ENCODE measurements at regions not wholly inside any gene's neighbourhood (a gene's known extent, or its start where the extent isn't known, plus 50 kb on each side); places are given as distances from the start of the nearest gene placed in this dataset.

GRCh38 chr11:76721755-76722677 is 51.5 kb upstream of the LRRC32 start:
- in situ Hi-C loops (cut with HindIII; ENCODE audit: low pct_ligation_motif_present, low pct_unique_long_range_greater_than_20kb, low sequenced_read_pairs): no loop called here
- peak; percentile 69 for DNase-seq

GRCh38 chr11:76723142-76723541 is 52.6 kb upstream of the LRRC32 start:
- DNase-seq: no peak
- in situ Hi-C loops (cut with HindIII; ENCODE audit: low pct_ligation_motif_present, low pct_unique_long_range_greater_than_20kb, low sequenced_read_pairs): no loop called here

- no peak for DNase-seq
- in situ Hi-C loops (cut with HindIII; ENCODE audit: low pct_ligation_motif_present, low pct_unique_long_range_greater_than_20kb, low sequenced_read_pairs): no loop called here
Measured at GRCh38 chr11:76723548-76723947, 53.0 kb upstream of the LRRC32 start.

- DNase-seq: no peak
- in situ Hi-C loops (cut with HindIII; ENCODE audit: low pct_ligation_motif_present, low pct_unique_long_range_greater_than_20kb, low sequenced_read_pairs): no loop called here
Measured at GRCh38 chr11:76724171-76724768, 53.7 kb upstream of the LRRC32 start.

- no peak for DNase-seq
- in situ Hi-C loops (cut with HindIII; ENCODE audit: low pct_ligation_motif_present, low pct_unique_long_range_greater_than_20kb, low sequenced_read_pairs): no loop called here
Measured at GRCh38 chr11:76728227-76728626, 54.9 kb upstream of the TSKU start.

- in situ Hi-C loops (cut with HindIII; ENCODE audit: low pct_ligation_motif_present, low pct_unique_long_range_greater_than_20kb, low sequenced_read_pairs): no loop called here
- no peak for DNase-seq
Measured at GRCh38 chr11:76728778-76729177, 54.4 kb upstream of the TSKU start.

GRCh38 chr11:76729214-76729613 is 53.9 kb upstream of the TSKU start:
- in situ Hi-C loops (cut with HindIII; ENCODE audit: low pct_ligation_motif_present, low pct_unique_long_range_greater_than_20kb, low sequenced_read_pairs): no loop called here
- no peak for DNase-seq

- in situ Hi-C loops (cut with HindIII; ENCODE audit: low pct_ligation_motif_present, low pct_unique_long_range_greater_than_20kb, low sequenced_read_pairs): no loop called here
- no peak for DNase-seq
Measured at GRCh38 chr11:76730887-76731565, 52.1 kb upstream of the TSKU start.

- in situ Hi-C loops (cut with HindIII; ENCODE audit: low pct_ligation_motif_present, low pct_unique_long_range_greater_than_20kb, low sequenced_read_pairs): no loop called here
- DNase-seq: no peak
Measured at GRCh38 chr11:76732643-76733042, 50.5 kb upstream of the TSKU start.

Data from ACHN (cell line).